Natural killer cell (primary cell): ENCODE measurements at regions not wholly inside any gene's neighbourhood (a gene's known extent, or its start where the extent isn't known, plus 50 kb on each side); places are given as distances from the start of the nearest gene placed in this dataset.

Source experiments
- ATAC-seq, 3 donors: fragments of 150-1000 bp in 2 of 3; fragments of 200-7000 bp in 1 of 3; cut with Tn5 transposase; 1 replicate in 1 of 3; 2 replicates in 2 of 3; pipeline ENCODE4 v1.10.0; 2021; ENCODE audit warnings: mild to moderate bottlenecking in 2 of 3, moderate library complexity in 2 of 3
- DNase-seq, 2 donors: peaks; one replicate each; pipeline versions ENCODE4 v3.0.0 to v3.0.0-alpha.2; 2013 to 2021; ENCODE audit warnings: mixed read lengths in 1 of 2
- H3K27ac ChIP-seq: one replicate; pipeline ENCODE4 v1.5.1; 2013; ENCODE audit warnings: mild to moderate bottlenecking, low read length
- H3K27me3 ChIP-seq: one replicate; pipeline ENCODE4 v1.6.1; 2013; ENCODE audit warnings: low read length; ENCODE audit not compliant: control insufficient read depth, insufficient read depth
- H3K36me3 ChIP-seq: one replicate; pipeline ENCODE4 v1.6.1; 2013; ENCODE audit warnings: low read length; ENCODE audit not compliant: control insufficient read depth, insufficient read depth
- H3K4me1 ChIP-seq: one replicate; pipeline ENCODE4 v1.6.1; 2013; ENCODE audit warnings: low read length; ENCODE audit not compliant: control insufficient read depth, insufficient read depth
- H3K4me3 ChIP-seq: one replicate; pipeline ENCODE4 v1.5.1; 2013; ENCODE audit warnings: low read length
- H3K9me3 ChIP-seq: one replicate; pipeline ENCODE4 v1.6.1; 2013; ENCODE audit warnings: low read length; ENCODE audit not compliant: control insufficient read depth, insufficient read depth
- H3K27ac Mint-ChIP-seq, 2 donors: one replicate each; pipeline ENCODE4 v1.8.0; 2022; ENCODE audit warnings: mild to moderate bottlenecking in 2 of 2, mixed read lengths in 2 of 2, moderate library complexity in 1 of 2
- H3K27me3 Mint-ChIP-seq, 2 donors: one replicate each; pipeline ENCODE4 v1.8.0; 2022; ENCODE audit warnings: low read depth in 2 of 2, mixed read lengths in 2 of 2
- H3K36me3 Mint-ChIP-seq: one replicate; pipeline ENCODE4 v1.8.0; 2022; ENCODE audit warnings: mixed read lengths
- H3K4me1 Mint-ChIP-seq, 2 donors: one replicate each; pipeline ENCODE4 v1.8.0; 2022; ENCODE audit warnings: mixed read lengths in 2 of 2
- H3K4me3 Mint-ChIP-seq: one replicate; pipeline ENCODE4 v1.8.0; 2022; ENCODE audit warnings: mild to moderate bottlenecking, moderate library complexity, mixed read lengths
- H3K9me3 Mint-ChIP-seq, 2 donors: one replicate each; pipeline ENCODE4 v1.8.0; 2022; ENCODE audit warnings: mixed read lengths in 2 of 2
- WGBS: methylation state at CpG from one replicate; pipeline ENCODE4 v1.1.7; 2013; ENCODE audit warnings: missing lambda C conversion rate; ENCODE audit not compliant: insufficient coverage; 5-methylcytosine and 5-hydroxymethylcytosine counted together
- intact Hi-C: fragments of 100-400 bp; cut with micrococcal nuclease; formaldehyde crosslinking; loops from one replicate; pipeline ENCODE4 v1.14.2; 2022
- TF ChIP-seq, protein P1 (sequence below): fragments of 200-600 bp; IDR thresholded peaks from one replicate; pipeline ENCODE4 v1.8.0; 2022; ENCODE audit warnings: antibody characterized with exemption

DNA sequence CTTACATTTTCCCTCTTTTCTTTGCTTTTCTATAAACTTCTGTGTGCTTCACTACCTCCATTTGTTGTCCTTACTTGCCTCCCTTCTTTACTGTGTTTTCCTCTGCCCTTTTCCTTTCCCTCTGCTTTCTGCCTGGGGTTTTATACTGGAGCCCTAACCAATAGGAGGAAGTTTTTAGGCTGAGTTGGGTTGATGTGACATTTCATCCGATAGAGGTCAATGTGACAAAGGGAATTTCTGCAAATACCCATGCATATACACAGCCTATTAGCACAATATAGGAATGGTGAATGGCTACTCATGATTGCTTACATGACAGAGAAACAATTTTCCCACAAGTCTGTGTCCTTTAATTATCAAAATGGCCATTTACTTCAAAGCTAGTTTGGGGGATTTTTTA, 153.0 kb upstream of the ARPP21 start:
- Histone ChIP-seq H3K9me3 (no peaks in the 10 kb centered on the region), H3K27me3 (no peaks in the 10 kb centered on the region), H3K36me3 (no peaks in the 10 kb centered on the region), H3K4me3 (no peak overlapping the region), H3K27ac (no peak overlapping the region), H3K4me1 (no peaks in the 10 kb centered on the region)
- no peak for ATAC-seq
- DNase-seq = no peak
- no CpG with 5 or more reads among the region's 1 CpG for WGBS
- Mint-ChIP-seq H3K4me3 (no peak overlapping the region), H3K4me1 (no peaks in the 10 kb centered on the region), H3K27me3 (no peaks in the 10 kb centered on the region), H3K36me3 (peaks cover 9% of the 10 kb centered on the region), H3K9me3 (peaks cover 18 to 19% of the 10 kb centered on the region in 2 donors), H3K27ac (no peak overlapping the region)
- intact Hi-C loops = no loop called here
- TF ChIP-seq, protein P1, sequence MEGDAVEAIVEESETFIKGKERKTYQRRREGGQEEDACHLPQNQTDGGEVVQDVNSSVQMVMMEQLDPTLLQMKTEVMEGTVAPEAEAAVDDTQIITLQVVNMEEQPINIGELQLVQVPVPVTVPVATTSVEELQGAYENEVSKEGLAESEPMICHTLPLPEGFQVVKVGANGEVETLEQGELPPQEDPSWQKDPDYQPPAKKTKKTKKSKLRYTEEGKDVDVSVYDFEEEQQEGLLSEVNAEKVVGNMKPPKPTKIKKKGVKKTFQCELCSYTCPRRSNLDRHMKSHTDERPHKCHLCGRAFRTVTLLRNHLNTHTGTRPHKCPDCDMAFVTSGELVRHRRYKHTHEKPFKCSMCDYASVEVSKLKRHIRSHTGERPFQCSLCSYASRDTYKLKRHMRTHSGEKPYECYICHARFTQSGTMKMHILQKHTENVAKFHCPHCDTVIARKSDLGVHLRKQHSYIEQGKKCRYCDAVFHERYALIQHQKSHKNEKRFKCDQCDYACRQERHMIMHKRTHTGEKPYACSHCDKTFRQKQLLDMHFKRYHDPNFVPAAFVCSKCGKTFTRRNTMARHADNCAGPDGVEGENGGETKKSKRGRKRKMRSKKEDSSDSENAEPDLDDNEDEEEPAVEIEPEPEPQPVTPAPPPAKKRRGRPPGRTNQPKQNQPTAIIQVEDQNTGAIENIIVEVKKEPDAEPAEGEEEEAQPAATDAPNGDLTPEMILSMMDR = no peak

DNA sequence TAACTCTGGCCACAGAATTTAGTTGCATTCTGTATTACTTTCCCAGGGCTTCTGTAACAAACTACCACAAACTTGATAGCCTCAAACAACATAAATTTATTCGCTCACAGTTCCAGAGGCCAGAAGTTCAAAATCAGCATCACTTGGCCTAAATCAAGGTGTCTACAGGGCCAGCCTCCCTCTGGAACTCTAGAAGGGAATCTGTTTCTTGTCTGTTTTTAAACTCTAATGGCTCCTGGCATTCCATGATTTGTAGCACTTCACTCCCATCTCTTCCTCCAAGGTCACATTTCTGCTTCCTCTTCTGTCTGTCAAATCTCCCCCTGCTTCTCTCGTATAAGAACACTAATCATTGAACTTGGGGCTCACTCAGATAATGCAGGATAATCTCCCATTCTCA, 151.9 kb upstream of the ARPP21 start:
- H3K36me3 Mint-ChIP-seq = peaks cover 9% of the 10 kb centered on the region
- no peak overlapping the region for H3K27ac Mint-ChIP-seq
- no peaks in the 10 kb centered on the region for H3K9me3 ChIP-seq
- H3K9me3 Mint-ChIP-seq = peaks cover 17% of the 10 kb centered on the region in 2 donors
- no peak overlapping the region for H3K4me3 Mint-ChIP-seq
- no peaks in the 10 kb centered on the region for H3K27me3 Mint-ChIP-seq
- WGBS = 45% methylated on average over 2 of the region's 2 CpGs
- TF ChIP-seq, protein P1 = no peak
- H3K36me3 ChIP-seq = no peaks in the 10 kb centered on the region
- no peak overlapping the region for H3K27ac ChIP-seq
- no peaks in the 10 kb centered on the region for H3K4me1 Mint-ChIP-seq
- ATAC-seq = no peak
- H3K4me3 ChIP-seq = no peak overlapping the region
- intact Hi-C loops = no loop called here
- DNase-seq = no peak
- H3K4me1 ChIP-seq = no peaks in the 10 kb centered on the region
- H3K27me3 ChIP-seq = no peaks in the 10 kb centered on the region

DNA sequence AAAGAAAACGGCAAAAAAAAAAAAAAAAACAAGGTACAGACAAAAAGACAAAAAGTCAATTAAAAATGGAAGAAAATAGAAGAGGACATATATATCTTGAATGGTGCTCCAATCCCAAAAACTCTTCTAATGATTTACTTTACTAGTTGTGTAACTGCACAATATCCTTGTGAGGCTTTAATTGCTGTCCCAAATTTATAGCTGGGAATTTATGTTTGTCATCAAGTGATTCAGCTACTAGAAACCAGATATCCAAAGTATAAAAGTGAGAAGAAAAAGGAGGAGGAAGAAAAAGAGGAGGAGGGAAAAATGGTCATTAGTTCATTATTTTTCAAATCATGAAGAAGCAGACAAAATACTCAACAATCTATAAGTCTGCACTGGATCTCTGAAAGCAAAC, 150.8 kb upstream of the ARPP21 start:
- Histone ChIP-seq H3K27ac (no peak overlapping the region), H3K36me3 (no peaks in the 10 kb centered on the region), H3K27me3 (no peaks in the 10 kb centered on the region), H3K4me1 (no peaks in the 10 kb centered on the region), H3K9me3 (no peaks in the 10 kb centered on the region), H3K4me3 (no peak overlapping the region)
- Mint-ChIP-seq H3K9me3 (peaks cover 17% of the 10 kb centered on the region in 2 donors), H3K27ac (no peak overlapping the region), H3K27me3 (no peaks in the 10 kb centered on the region), H3K4me1 (no peaks in the 10 kb centered on the region), H3K4me3 (no peak overlapping the region), H3K36me3 (peaks cover 9% of the 10 kb centered on the region)
- no peak for DNase-seq
- no CpG with 5 or more reads among the region's 1 CpG for WGBS
- intact Hi-C loops = no loop called here
- TF ChIP-seq, protein P1 = no peak
- ATAC-seq = no peak

DNA sequence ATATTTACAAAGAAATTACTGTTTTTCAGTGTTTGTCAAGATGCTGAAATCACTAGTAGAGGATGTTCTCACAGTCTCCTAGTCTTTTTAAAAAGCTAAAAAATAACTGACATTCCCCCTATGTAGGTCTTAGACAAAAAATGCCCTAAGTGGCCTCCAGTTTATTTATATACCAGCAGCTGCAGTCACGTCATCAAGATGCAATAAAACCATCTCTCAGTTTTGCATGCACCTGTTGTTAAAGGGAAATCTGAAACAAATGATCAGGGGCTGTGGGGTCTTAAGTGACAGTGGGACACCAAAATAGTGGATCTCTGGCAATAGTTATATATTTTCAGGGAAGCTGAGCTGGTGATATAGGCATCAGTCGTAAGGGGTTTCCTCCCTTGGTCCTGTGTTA, 146.5 kb upstream of the ARPP21 start:
- Histone ChIP-seq H3K4me3 (no peak overlapping the region), H3K36me3 (no peaks in the 10 kb centered on the region), H3K9me3 (no peaks in the 10 kb centered on the region), H3K27ac (no peak overlapping the region), H3K27me3 (no peaks in the 10 kb centered on the region), H3K4me1 (no peaks in the 10 kb centered on the region)
- H3K36me3 Mint-ChIP-seq = peaks cover 9% of the 10 kb centered on the region
- no peaks in the 10 kb centered on the region for H3K27me3 Mint-ChIP-seq
- H3K4me1 Mint-ChIP-seq = no peaks in the 10 kb centered on the region
- H3K27ac Mint-ChIP-seq = no peak overlapping the region
- peaks cover 11 to 14% of the 10 kb centered on the region in 2 donors for H3K9me3 Mint-ChIP-seq
- no peak overlapping the region for H3K4me3 Mint-ChIP-seq
- ATAC-seq = no peak
- intact Hi-C loops = no loop called here
- 100% methylated on average over 1 of the region's 2 CpGs for WGBS
- DNase-seq = no peak
- TF ChIP-seq, protein P1 = no peak
